Heart left ventricle (tissue), 16 donors: ENCODE measurements at regions not wholly inside any gene's neighbourhood (a gene's known extent, or its start where the extent isn't known, plus 50 kb on each side); places are given as distances from the start of the nearest gene placed in this dataset.

Experiments
- ATAC-seq, 4 donors: fragments of 200-7000 bp; cut with Tn5 transposase; one replicate each; pipeline ENCODE4 v1.9.1; 2020 to 2022; ENCODE audit warnings: moderate library complexity in 4 of 4, mild to moderate bottlenecking in 3 of 4, moderate number of reproducible peaks in 1 of 4
- DNase-seq, 5 donors: peaks; one replicate each; pipeline ENCODE4 v3.0.0-alpha.2; 2020
- H3K27ac ChIP-seq, 12 donors: fragments of 200-600 bp; sonication (generic) in 4 of 12; one replicate each; pipeline versions ENCODE4 v1.5.0 to v1.8.0; 2016 to 2022; ENCODE audit warnings: mild to moderate bottlenecking in 2 of 12
- H3K27me3 ChIP-seq, 9 donors: fragments of 200-600 bp; sonication (generic) in 2 of 9; one replicate each; pipeline versions ENCODE4 v1.5.1 to v1.8.0; 2016 to 2022; ENCODE audit warnings: mild to moderate bottlenecking in 3 of 9
- H3K36me3 ChIP-seq, 9 donors: fragments of 200-600 bp; sonication (generic) in 2 of 9; one replicate each; pipeline versions ENCODE4 v1.5.0 to v1.8.0; 2018 to 2022; ENCODE audit warnings: mild to moderate bottlenecking in 2 of 9
- H3K4me1 ChIP-seq, 12 donors: fragments of 200-600 bp; sonication (generic) in 4 of 12; one replicate each; pipeline versions ENCODE4 v1.5.0 to v1.8.0; 2016 to 2022; ENCODE audit warnings: mild to moderate bottlenecking in 3 of 12
- H3K4me3 ChIP-seq, 12 donors: fragments of 200-600 bp; sonication (generic) in 4 of 12; one replicate each; pipeline versions ENCODE4 v1.5.0 to v1.8.0; 2017 to 2022; ENCODE audit warnings: mild to moderate bottlenecking in 9 of 12, moderate library complexity in 4 of 12
- H3K9me3 ChIP-seq, 12 donors: fragments of 200-600 bp; sonication (generic) in 4 of 12; one replicate each; pipeline versions ENCODE4 v1.5.0 to v1.8.0; 2016 to 2022; ENCODE audit warnings: mild to moderate bottlenecking in 1 of 12
- CTCF ChIP-seq, 12 donors: fragments of 200-600 bp; sonication (generic) in 4 of 12; IDR thresholded peaks; one replicate each; pipeline versions ENCODE4 v1.5.0 to v1.8.0; 2018 to 2022; ENCODE audit warnings: antibody characterized with exemption in 12 of 12, mild to moderate bottlenecking in 5 of 12
- POLR2A ChIP-seq, 2 donors: fragments of 450-650 bp; IDR thresholded peaks; one replicate each; pipeline ENCODE4 v1.6.1; 2017; ENCODE audit warnings: antibody characterized with exemption in 2 of 2, mild to moderate bottlenecking in 2 of 2, moderate library complexity in 2 of 2
- WGBS, 4 donors: extraction: QIAGEN DNeasy Blood & Tissue Kit in 2 of 4; methylation state at CpG; one replicate each; pipeline versions ENCODE4 v1.1.5 to v1.1.7; 2013 to 2018; 5-methylcytosine and 5-hydroxymethylcytosine counted together
- intact Hi-C, 10 donors: fragments of 100-400 bp; cut with DNase I; formaldehyde crosslinking; loops; one replicate each; pipeline versions ENCODE4 v1.11.1 to v1.14.2; 2022
- donor health status: ischemic (EF 13 %, LVEDD 7.1; RV severe dilation, severe dysfunction).
- donor health status: healthy with polysubstance abuse.
- donor health status: DM: no; HTN: yes; CAD: no.
- donor health status: DM: no; HTN: no; CAD: no.
- donor health status: ischemic (EF 25% LVEDD 6.9; RV normal size, moderate dysfunction).
- donor health status: ischemic (EF 25% LVEDD 5.7; RV mildly dilated, moderate dysfunction).
- donor health status: healthy.
- donor health status: DM: yes; HTN: yes; CAD: no.
- donor health status: ischemic (EF 35%, LVEDD 5.7; RV mildly dilated, moderate dysfunction).
- donor health status: nonischemic (EF 11% LVEDD 7.7; RV severe dilation, severe dysfunction).
- donor health status: DM: yes; HTN: yes; CAD: no.
- donor health status: PGD.
- donor health status: ischemic (EF 29% LVEDD 5.4; RV normal size, mild dysfunction).
- donor health status: nonischemic (EF 23%, LVEDD 6.1; RV moderate dilation, normal function).

- intact Hi-C loops: no loop called here
- Histone ChIP-seq H3K27ac (no peak overlapping the region), H3K9me3 (peaks cover 0 to 14% (median 0%) of the 10 kb centered on the region in 12 donors), H3K4me1 (no peaks in the 10 kb centered on the region), H3K27me3 (no peaks in the 10 kb centered on the region), H3K4me3 (no peak overlapping the region), H3K36me3 (no peaks in the 10 kb centered on the region)
- ATAC-seq (no peak), DNase-seq (no peak)
- no peak for TF ChIP-seq POLR2A (IDR thresholded peaks at IDR 0.05)
- no peak for TF ChIP-seq CTCF (IDR thresholded peaks at IDR 0.05)
- WGBS, 4 donors: 69 to 76% (median 73%) methylated on average over 5 of the region's 5 CpGs
Observed at GRCh38 chr14:38735005-38735404, 368.0 kb downstream of the SEC23A start.

GRCh38 chr14:38731962-38732361, 371.1 kb downstream of the SEC23A start:
- Histone ChIP-seq H3K27me3 (no peaks in the 10 kb centered on the region), H3K27ac (no peak overlapping the region), H3K9me3 (peaks cover 0 to 14% (median 0%) of the 10 kb centered on the region in 12 donors), H3K4me3 (no peak overlapping the region), H3K4me1 (no peaks in the 10 kb centered on the region), H3K36me3 (no peaks in the 10 kb centered on the region)
- no peak for DNase-seq
- ATAC-seq: no peak
- intact Hi-C loops: no loop called here
- 53 to 78% (median 62%) methylated on average over 1 of the region's 1 CpG for WGBS, 4 donors
- no peak for TF ChIP-seq POLR2A (IDR thresholded peaks at IDR 0.05)
- no peak for TF ChIP-seq CTCF (IDR thresholded peaks at IDR 0.05)

- no peaks in the 10 kb centered on the region for H3K4me1 ChIP-seq
- H3K4me3 ChIP-seq: no peak overlapping the region
- DNase-seq (no peak), ATAC-seq (no peak)
- intact Hi-C loops: no loop called here
- WGBS, 4 donors: 72 to 75% (median 75%) methylated on average over 3 of the region's 3 CpGs
- H3K36me3 ChIP-seq: no peaks in the 10 kb centered on the region
- no peak for TF ChIP-seq CTCF (IDR thresholded peaks at IDR 0.05)
- TF ChIP-seq POLR2A (IDR thresholded peaks at IDR 0.05): no peak
- H3K27me3 ChIP-seq: no peaks in the 10 kb centered on the region
- peaks cover 0 to 14% (median 0%) of the 10 kb centered on the region in 12 donors for H3K9me3 ChIP-seq
- no peak overlapping the region for H3K27ac ChIP-seq
Observed at GRCh38 chr14:38730420-38730819, 372.6 kb downstream of the SEC23A start.

- no peak overlapping the region for H3K4me3 ChIP-seq
- H3K27ac ChIP-seq: no peak overlapping the region
- DNase-seq: no peak
- ATAC-seq: no peak
- intact Hi-C loops: loop anchor here in 1 of 10 donors (10.0 kb wide), 1 partner anchor 287 kb away; no protein-coding TSS in a partner anchor
- no peaks in the 10 kb centered on the region for H3K4me1 ChIP-seq
- H3K27me3 ChIP-seq: no peaks in the 10 kb centered on the region
- 78 to 92% (median 90%) methylated on average over 12 of the region's 12 CpGs for WGBS, 4 donors
- TF ChIP-seq CTCF (IDR thresholded peaks at IDR 0.05) (no peak), POLR2A (IDR thresholded peaks at IDR 0.05) (no peak)
- H3K36me3 ChIP-seq: no peaks in the 10 kb centered on the region
- H3K9me3 ChIP-seq: no peaks in the 10 kb centered on the region
Observed at GRCh38 chr14:38727731-38728130, 375.3 kb downstream of the SEC23A start.
